Fibroblast of peridontal ligament (primary cell): ENCODE measurements at regions not wholly inside any gene's neighbourhood (a gene's known extent, or its start where the extent isn't known, plus 50 kb on each side); places are given as distances from the start of the nearest gene placed in this dataset.
A peak's percentile ranks its signal among the peaks of the same experiment; 100 is the strongest.

Source experiments
- DNase-seq: peaks from one replicate; pipeline ENCODE4 v3.0.0-alpha.2; 2010; ENCODE audit errors: extremely low read depth

DNA sequence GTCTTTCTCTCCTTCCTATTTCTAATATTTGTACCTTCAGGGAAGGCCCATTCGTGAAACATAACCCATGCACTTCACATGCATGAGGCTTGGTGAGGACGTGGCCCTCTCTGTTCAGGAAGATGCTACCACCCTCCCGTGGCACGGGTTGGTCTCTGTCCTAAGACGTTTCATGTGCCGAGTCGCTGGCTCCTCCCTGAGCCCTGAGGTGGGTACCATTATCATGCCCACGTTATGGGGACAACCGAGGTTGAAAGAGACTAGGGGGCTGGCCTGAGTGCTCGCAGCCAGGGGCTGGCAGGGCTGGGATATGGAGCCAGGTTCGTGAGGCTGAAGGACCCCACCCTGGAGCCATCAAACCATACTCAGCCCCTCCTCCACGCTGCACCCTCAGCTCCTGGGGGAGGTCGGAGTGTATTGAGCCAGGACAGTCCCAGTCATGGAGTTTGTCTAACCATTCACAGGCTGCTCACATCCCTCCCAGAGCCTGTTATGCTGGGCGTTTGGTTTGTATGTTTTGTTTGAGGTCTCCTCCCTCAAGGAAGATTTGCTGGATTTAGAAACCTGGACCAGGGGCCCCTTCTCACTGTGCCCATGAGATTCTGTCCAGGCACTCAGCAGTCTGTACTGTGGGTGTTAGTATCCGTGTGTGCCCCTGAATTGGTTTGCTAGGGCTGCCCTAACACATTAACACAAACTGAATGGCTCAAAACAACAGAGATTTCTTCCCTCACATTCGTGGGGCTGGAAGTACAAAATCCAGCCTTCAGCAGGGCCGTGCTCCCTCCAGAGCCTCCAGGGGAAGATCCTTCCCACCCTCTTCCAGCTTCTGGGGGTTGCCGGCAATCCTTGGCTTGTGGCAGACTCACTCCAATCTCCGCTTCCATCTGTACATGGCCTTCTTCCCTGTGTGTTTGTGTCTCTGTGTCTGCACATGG is 88.3 kb downstream of the ANKRD60 start:
- DNase-seq, result no peak

GRCh38 chr20:58138395-58138794 is 90.1 kb downstream of the ANKRD60 start:
- DNase-seq, result no peak

- DNase-seq, result no peak
These were observed 90.7 kb downstream of the ANKRD60 start for GRCh38 chr20:58137651-58138265.

DNA sequence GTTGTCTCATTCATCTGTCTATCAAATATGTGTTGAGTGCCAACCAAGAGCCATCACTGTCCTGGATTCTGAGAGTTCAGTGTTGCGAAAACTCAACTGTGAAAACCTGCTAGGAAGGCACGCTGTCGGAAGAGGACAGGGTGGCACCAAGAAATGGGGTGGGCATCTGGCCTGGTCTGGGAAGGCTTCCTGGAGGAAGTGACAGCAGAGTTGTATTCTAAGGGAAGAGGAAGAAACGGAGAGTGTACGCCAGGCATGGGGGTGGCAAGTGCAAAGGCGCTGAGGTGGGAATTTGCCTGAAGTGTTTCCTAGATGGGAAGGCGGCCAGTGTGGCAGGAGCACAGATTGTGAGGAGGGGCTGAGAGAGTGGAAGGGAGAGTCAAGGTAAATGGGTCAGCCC is 91.2 kb downstream of the ANKRD60 start:
- DNase-seq, result no peak

DNA sequence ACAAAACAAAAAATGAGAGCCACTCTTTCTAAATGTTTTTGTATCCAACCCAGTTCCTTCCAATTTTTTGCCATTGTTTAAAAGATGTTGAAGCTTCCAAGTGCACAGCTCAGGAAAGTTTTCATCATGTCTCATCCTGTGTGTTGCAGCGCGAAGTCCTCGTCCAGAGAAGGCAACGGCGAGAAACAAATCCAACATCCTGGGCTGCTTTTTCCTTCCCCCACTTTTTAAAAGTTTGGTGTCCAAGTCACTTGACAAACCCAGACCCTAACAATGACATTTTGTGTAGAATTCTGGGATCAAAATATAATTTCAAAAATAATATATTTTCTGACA is 92.3 kb downstream of the ANKRD60 start:
- DNase-seq, result peak; percentile 13

- DNase-seq, result no peak
These were observed 92.9 kb downstream of the ANKRD60 start for GRCh38 chr20:58135441-58136148.

DNA sequence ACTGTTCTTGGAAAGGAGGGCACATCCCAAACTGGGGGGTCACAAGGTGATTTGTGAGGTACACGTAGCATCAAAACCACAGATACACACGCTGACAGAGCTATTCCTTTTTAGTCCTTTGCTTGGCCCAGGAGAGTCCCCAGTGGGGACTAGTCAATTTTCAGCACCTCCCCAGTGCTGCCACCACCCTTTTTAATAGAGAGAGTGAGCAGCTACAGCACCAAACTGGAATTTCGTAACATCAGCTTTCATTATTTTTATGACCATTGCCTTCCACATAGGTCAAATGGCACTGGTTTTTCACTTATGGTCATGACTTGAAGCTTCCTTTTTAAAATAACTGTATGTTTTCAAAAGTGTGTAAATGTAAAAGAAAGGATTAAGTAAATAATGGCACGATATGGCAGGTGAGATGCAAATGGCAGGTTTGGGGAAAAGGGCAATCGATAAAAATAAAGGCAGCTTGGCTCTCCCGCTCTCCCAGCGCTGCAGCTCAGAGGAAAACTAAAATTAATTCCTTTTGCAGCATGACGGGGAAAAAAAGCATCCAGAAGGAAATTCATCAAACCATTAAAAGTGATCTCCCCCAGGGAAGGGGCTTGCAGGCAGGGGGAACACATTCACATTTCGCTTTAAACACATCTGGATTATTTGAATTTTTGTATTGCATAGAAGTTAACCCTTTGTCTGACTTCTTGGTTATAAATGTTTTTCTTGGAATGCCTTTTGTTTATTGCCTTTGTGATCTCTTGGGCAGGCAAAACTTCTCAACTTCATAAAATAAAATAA is 95.2 kb downstream of the ANKRD60 start:
- no peak for DNase-seq

- peak; percentile 78 for DNase-seq
These were observed 96.8 kb downstream of the ANKRD60 start for GRCh38 chr20:58131551-58132142.

GRCh38 chr20:58131151-58131550 is 97.3 kb downstream of the ANKRD60 start:
- DNase-seq, result peak; percentile 38

GRCh38 chr20:58130581-58130980 is 97.9 kb downstream of the ANKRD60 start:
- no peak for DNase-seq

DNA sequence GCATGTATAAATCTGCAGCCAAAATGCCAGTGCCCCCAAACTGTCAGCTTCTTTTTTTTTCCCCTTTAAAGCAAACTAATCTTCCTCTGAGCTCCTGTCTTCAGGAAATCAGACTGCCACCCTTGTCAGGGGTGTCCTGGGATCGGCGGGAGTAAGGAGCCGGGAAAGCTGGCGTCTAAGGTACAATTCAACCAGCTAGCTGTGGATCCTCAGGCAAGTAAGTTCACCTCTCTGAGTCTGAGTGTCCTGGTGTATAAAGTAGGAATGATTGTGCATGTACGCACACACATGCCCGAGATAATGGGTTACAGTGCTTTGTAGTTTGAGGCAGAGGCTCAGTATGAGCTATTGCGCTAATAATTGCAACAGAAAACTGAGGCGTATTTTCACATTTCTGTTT is 98.3 kb downstream of the ANKRD60 start:
- DNase-seq, result no peak

- no peak for DNase-seq
These were observed 98.7 kb downstream of the ANKRD60 start for GRCh38 chr20:58129721-58130151.

GRCh38 chr20:58128635-58129625 is 99.5 kb downstream of the ANKRD60 start:
- no peak for DNase-seq

GRCh38 chr20:58127701-58128111 is 100.7 kb downstream of the ANKRD60 start:
- peak; percentile 27 for DNase-seq

DNA sequence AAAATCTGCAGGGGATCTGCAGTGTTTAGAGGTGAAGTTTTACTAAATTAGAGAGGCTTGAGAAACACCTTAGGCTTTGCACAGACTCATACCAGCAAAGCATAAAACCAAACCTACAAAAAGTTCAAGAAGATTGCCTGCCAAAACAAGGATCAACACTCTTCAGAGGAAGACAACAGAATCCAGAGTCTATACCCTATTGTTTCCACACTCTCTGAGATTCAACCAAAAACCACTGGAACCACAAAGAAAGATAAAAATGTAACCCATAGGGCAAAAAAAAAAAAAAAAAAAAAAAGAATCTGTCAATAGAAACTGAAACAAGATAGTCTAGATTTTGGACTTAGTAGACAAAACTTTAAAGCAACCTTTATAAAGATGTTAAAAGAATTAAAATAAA is 102.7 kb downstream of the ANKRD60 start:
- no peak for DNase-seq

DNA sequence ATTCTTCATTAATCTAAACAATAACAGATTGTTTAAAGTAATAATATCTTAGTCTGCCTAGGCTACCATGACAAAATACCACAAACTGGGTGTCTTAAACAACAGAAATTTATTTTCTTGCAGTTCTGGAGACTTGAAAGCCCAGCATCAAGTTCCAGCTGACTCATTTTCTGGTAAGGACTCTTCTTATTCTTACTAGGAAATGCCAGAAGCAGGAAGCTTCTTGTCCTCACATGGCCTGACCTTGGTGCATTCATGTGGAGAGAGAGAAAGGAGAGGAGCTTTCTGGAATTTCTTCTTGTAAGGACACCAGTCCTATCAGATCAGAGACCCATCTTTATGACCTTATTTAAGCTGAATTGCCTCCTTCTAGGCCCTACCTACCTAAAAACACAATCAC is 110.5 kb downstream of the ANKRD60 start:
- DNase-seq, result peak; percentile 45

DNA sequence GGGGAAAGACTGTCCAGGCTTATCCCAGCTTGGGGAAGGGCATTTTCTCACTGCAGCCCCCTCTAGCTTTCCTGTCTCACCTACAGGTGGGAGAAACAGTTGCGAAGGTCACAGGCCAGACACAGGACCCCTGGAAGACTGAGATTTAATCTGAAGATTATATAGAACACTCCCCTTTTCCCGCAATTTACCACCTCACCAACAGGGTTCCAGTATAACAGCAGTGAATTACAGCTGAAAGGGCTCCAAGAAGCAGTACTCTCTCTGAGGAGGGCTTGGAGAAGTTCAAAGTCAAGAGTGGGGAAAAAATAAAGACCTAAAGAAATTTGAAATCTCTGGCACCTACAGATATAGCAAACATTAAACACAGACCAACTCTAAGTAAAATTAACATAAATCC is 111.9 kb downstream of the ANKRD60 start:
- no peak for DNase-seq

DNA sequence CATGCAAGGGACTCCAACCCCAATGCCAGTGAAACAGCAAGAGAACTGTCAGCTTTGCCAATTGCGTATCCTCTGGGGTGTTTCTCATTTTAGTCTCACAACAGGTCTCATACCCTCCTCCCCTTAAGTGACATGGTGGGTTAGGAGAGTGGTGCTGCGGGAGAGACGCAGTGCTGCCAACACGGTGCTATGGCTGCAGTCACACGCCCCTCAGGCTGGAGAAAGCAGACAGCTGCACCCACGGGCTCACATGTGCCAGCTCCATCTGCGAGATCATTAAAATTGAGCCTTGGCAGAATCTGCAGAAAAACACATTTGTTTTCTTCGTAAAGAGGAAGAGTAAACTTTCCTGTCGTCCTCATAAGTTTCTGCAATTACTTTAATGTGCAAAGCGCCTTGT is 114.7 kb downstream of the ANKRD60 start:
- DNase-seq, result no peak

DNA sequence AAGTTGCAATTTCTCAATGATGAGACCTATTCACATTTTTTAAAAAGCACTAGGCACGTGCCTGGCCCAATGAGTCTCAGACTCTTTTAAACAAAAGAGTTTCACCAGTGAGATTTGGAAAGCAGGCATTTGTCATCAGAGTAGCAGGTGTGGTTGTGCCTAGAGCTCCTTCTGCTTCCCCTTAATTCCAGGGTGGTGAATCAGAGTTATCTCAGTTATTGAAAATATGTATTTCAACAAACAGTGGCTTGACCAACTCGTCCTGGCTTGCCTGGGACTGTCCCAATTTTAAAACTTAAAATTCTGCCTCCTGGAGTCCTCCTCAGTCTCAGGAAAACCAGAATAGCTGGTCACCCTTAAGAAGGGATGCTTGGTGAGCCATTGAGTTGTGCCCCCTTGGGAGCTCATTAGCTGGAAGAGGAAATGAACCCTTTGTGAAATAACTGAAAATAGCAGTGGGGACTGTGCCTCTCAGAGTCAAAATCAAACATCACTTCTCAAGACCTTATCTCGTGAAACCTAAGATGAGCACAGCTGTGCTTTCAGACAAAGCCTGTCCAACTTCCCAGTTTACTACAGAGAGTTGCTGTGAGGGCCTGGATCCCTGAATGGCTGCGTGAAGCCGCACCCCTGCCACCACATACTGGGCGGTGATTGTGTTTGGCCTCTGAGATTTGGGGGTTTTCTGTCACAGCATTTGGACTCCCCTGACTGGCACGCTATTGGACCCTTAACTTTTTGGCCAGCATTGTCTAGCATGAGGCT is 116.3 kb downstream of the ANKRD60 start:
- DNase-seq, result peak; percentile 80
